HepG2 (cell line): ENCODE measurements at regions not wholly inside any gene's neighbourhood (a gene's known extent, or its start where the extent isn't known, plus 50 kb on each side); places are given as distances from the start of the nearest gene placed in this dataset.

Experiments
- CCDC6 ChIP-seq: sonication (generic); formaldehyde crosslinking; IDR thresholded peaks from 2 replicates; pipeline ENCODE4 v1.8.1; 2022; ENCODE audit warnings: mild to moderate bottlenecking, missing genetic modification reagents, moderate library complexity
- MIXL1 ChIP-seq: IDR thresholded peaks from 2 replicates; pipeline ENCODE4 v1.6.1; 2016
- MYPOP ChIP-seq: sonication (generic); formaldehyde crosslinking; IDR thresholded peaks from 2 replicates; pipeline ENCODE4 v1.8.1; 2023; ENCODE audit warnings: mild to moderate bottlenecking, moderate library complexity, missing genetic modification reagents
- NFATC3 ChIP-seq: sonication (generic); formaldehyde crosslinking; IDR thresholded peaks from 2 replicates; pipeline ENCODE4 v1.5.1; 2020; ENCODE audit warnings: mild to moderate bottlenecking, missing genetic modification reagents
- SAP130 ChIP-seq: IDR thresholded peaks from 2 replicates; pipeline ENCODE4 v1.6.1; 2016; ENCODE audit warnings: low read depth
- SP5 ChIP-seq: IDR thresholded peaks from 2 replicates; pipeline ENCODE4 v1.6.1; 2016; ENCODE audit warnings: low read depth, borderline replicate concordance
- TEF ChIP-seq: sonication (generic); formaldehyde crosslinking; IDR thresholded peaks from 2 replicates; pipeline ENCODE4 v1.5.0; 2020; ENCODE audit warnings: missing genetic modification reagents
- TSC22D2 ChIP-seq: sonication (generic); formaldehyde crosslinking; IDR thresholded peaks from 2 replicates; pipeline ENCODE4 v1.5.1; 2020; ENCODE audit warnings: missing genetic modification reagents, mild to moderate bottlenecking, borderline replicate concordance
- ZNF407 ChIP-seq: sonication (generic); formaldehyde crosslinking; IDR thresholded peaks from one replicate; pipeline ENCODE4 v1.5.1; 2020; ENCODE audit warnings: mild to moderate bottlenecking, missing genetic modification reagents; ENCODE audit errors: not compliant biosample characterization
- ZNF563 ChIP-seq: sonication (generic); formaldehyde crosslinking; IDR thresholded peaks from 2 replicates; pipeline ENCODE4 v1.8.0; 2022; ENCODE audit warnings: mild to moderate bottlenecking, moderate library complexity, missing genetic modification reagents
- ZNF564 ChIP-seq: sonication (generic); formaldehyde crosslinking; IDR thresholded peaks from 2 replicates; pipeline ENCODE4 v1.8.1; 2023; ENCODE audit warnings: mild to moderate bottlenecking, missing genetic modification reagents
- ZNF800 ChIP-seq: sonication (generic); formaldehyde crosslinking; IDR thresholded peaks from 2 replicates; pipeline ENCODE4 v1.4.0; 2020; ENCODE audit warnings: missing genetic modification reagents
- TF ChIP-seq, protein P1 (sequence below): sonication (generic); formaldehyde crosslinking; IDR thresholded peaks from 2 replicates; pipeline ENCODE4; 2020; ENCODE audit warnings: missing genetic modification reagents, mild to moderate bottlenecking, borderline replicate concordance

DNA sequence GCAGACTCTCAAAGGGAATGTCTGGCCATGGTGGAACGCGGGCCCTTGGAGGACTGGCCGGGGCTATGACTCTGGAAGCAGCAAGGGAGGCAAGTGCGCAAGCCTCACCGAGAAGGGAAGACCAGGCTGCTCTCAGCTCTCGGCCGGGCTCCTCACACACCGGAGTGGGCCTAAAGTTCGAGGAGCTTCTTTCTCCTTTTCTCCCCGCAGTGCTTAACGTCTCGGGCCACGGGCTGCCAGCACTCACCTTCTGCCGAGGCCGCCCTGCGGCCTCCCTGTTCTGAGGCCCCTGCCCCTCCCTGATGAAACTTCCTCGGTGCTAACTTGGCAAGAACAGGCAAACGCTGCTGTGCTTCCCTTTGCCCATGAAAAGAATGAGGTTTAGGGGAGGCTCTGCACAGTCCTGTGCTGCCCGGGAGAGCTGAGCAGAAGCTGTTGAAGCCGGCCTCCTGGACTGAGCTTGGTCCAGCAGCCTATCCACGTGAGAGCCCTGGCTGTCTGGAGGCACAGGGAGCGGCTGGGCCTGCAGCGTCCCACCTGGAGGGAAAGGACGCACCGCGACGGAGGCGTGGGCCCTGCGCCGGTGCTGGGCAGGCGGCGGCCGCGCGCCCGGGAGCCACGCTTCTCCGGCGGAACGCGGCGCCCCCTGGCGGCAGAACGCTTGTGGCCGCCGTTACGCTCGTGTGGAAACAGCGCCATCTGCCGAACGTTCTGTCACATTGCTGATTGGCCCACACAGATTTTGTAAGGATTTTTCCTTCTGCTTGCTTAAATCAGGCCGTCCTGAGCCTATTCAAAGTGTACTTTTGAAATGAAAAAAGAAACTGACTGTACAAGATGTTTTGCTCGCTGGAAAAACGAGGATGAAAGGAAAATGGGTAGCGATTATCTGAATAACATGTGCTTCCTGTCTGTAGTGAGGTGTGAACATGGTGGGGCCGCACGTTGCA lies 65.0 kb upstream of the TMEM45B start (continued):
- TF ChIP-seq, protein P1, sequence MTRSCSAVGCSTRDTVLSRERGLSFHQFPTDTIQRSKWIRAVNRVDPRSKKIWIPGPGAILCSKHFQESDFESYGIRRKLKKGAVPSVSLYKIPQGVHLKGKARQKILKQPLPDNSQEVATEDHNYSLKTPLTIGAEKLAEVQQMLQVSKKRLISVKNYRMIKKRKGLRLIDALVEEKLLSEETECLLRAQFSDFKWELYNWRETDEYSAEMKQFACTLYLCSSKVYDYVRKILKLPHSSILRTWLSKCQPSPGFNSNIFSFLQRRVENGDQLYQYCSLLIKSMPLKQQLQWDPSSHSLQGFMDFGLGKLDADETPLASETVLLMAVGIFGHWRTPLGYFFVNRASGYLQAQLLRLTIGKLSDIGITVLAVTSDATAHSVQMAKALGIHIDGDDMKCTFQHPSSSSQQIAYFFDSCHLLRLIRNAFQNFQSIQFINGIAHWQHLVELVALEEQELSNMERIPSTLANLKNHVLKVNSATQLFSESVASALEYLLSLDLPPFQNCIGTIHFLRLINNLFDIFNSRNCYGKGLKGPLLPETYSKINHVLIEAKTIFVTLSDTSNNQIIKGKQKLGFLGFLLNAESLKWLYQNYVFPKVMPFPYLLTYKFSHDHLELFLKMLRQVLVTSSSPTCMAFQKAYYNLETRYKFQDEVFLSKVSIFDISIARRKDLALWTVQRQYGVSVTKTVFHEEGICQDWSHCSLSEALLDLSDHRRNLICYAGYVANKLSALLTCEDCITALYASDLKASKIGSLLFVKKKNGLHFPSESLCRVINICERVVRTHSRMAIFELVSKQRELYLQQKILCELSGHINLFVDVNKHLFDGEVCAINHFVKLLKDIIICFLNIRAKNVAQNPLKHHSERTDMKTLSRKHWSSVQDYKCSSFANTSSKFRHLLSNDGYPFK (CRISPR knock-in tag): no peak
- TF ChIP-seq MIXL1 (CRISPR knock-in tag) (peak; percentile 59; the same call in 1 of the 2 replicates), MYPOP (CRISPR knock-in tag) (peak; percentile 74; the same call in 1 of the 2 replicates), ZNF407 (CRISPR knock-in tag) (peak; percentile 36), NFATC3 (CRISPR knock-in tag) (no peak), ZNF563 (CRISPR knock-in tag) (peak; percentile 47; the same call in 1 of the 2 replicates), CCDC6 (peak; percentile 74), TSC22D2 (CRISPR knock-in tag) (peak; percentile 79; the same call in 1 of the 2 replicates), ZNF564 (CRISPR knock-in tag) (peak; percentile 57; the same call in 1 of the 2 replicates), SAP130 (peak; percentile 34; the same call in 1 of the 2 replicates), SP5 (CRISPR knock-in tag) (no peak), TEF (CRISPR knock-in tag) (no peak), ZNF800 (peak; percentile 64; the same call in 1 of the 2 replicates)
